Stimulated activated CD4-positive, alpha-beta T cell treated with anti-CD3 and anti-CD28 coated beads, Interleukin-12 subunit alpha, Interleukin-12 subunit beta, amount 100 ng/mL, for 4 hours (primary cell): ENCODE measurements at regions not wholly inside any gene's neighbourhood (a gene's known extent, or its start where the extent isn't known, plus 50 kb on each side); places are given as distances from the start of the nearest gene placed in this dataset.

Experiments used
- DNase-seq: peaks from one replicate; pipeline ENCODE4 v3.0.0-alpha.2; 2020

- peak; percentile 70 for DNase-seq
These were observed 51.2 kb upstream of the ULK4 start for GRCh38 chr3:42012935-42013690.

GRCh38 chr3:42012383-42012934, 50.6 kb upstream of the ULK4 start:
- no peak for DNase-seq
